IMR-90 (cell line): ENCODE measurements at regions not wholly inside any gene's neighbourhood (a gene's known extent, or its start where the extent isn't known, plus 50 kb on each side); places are given as distances from the start of the nearest gene placed in this dataset.

ENCODE experiments used
- ATAC-seq: fragments of 200-7000 bp; cut with Tn5 transposase; 2 replicates; pipeline ENCODE4 v1.9.1; 2020; ENCODE audit warnings: low read depth, mild to moderate bottlenecking, moderate library complexity
- BruUV-seq: library from RNA; stranded (reverse); fragments of 400-500 nt; replicated peaks from 2 replicates; lab custom pipeline; 2021; lab: Mats Ljungman, UMichigan
- CTCF ChIA-PET: fragments of 300-600 bp; formaldehyde crosslinking; extraction: SDS; loops from one replicate; lab custom pipeline; 2021; ENCODE audit warnings: antibody characterized with exemption; lab: Yijun Ruan, JAX
- POLR2A ChIA-PET: fragments of 300-600 bp; sonication (Branson Sonifier 250); formaldehyde crosslinking; loops from one replicate; lab custom pipeline; 2022; ENCODE audit warnings: antibody characterized with exemption; ENCODE audit not compliant: unreplicated experiment; lab: Charles Lee
- DNase-seq: peaks from one replicate; pipeline ENCODE4 v3.0.0; 2013
- H2AFZ ChIP-seq: replicated peaks from 2 replicates; pipeline ENCODE3; 2013; ENCODE audit warnings: low read length, mild to moderate bottlenecking; ENCODE audit not compliant: poor library complexity
- H2AK5ac ChIP-seq: 2 replicates; pipeline ENCODE4 v1.6.1; 2013; ENCODE audit warnings: low read depth, low read length, inconsistent platforms
- H2AK9ac ChIP-seq: replicated peaks from 2 replicates; pipeline ENCODE3; 2013; ENCODE audit warnings: mild to moderate bottlenecking, low read depth, low read length, moderate library complexity; ENCODE audit not compliant: poor library complexity
- H2BK120ac ChIP-seq: 2 replicates; pipeline ENCODE4 v1.6.1; 2013; ENCODE audit warnings: low read depth, low read length, inconsistent platforms
- H2BK15ac ChIP-seq: 3 replicates; pipeline ENCODE4 v1.6.1; 2013; ENCODE audit warnings: low read depth, low read length, inconsistent platforms
- H2BK20ac ChIP-seq: 2 replicates; pipeline ENCODE4 v1.6.1; 2013; ENCODE audit warnings: low read depth, mild to moderate bottlenecking, inconsistent platforms, low read length, moderate library complexity
- H2BK5ac ChIP-seq: 2 replicates; pipeline ENCODE4 v1.6.1; 2013; ENCODE audit warnings: mild to moderate bottlenecking, low read depth, low read length, inconsistent platforms; ENCODE audit not compliant: poor library complexity, severe bottlenecking
- H3K14ac ChIP-seq: replicated peaks from 2 replicates; pipeline ENCODE4 v1.6.1; 2013; ENCODE audit warnings: low read depth, low read length, inconsistent platforms
- H3K18ac ChIP-seq: 2 replicates; pipeline ENCODE4 v1.6.1; 2013; ENCODE audit warnings: low read depth, low read length, control low read depth
- H3K23ac ChIP-seq: 2 replicates; pipeline ENCODE4 v1.6.1; 2013; ENCODE audit warnings: low read depth, low read length, inconsistent platforms
- H3K27ac ChIP-seq: 2 replicates; pipeline ENCODE4 v1.5.1; 2013; ENCODE audit warnings: mild to moderate bottlenecking, control low read depth, low read length; ENCODE audit not compliant: insufficient read depth
- H3K27me3 ChIP-seq: 2 replicates; pipeline ENCODE4 v1.6.1; 2013; ENCODE audit warnings: low read length; ENCODE audit not compliant: control insufficient read depth, insufficient read depth
- H3K36me3 ChIP-seq: 2 replicates; pipeline ENCODE4 v1.6.1; 2013; ENCODE audit warnings: low read length, mixed read lengths; ENCODE audit not compliant: control insufficient read depth, insufficient read depth
- H3K4ac ChIP-seq: 2 replicates; pipeline ENCODE4 v1.6.1; 2013; ENCODE audit warnings: low read depth, low read length, inconsistent platforms
- H3K4me1 ChIP-seq: 2 replicates; pipeline ENCODE4 v1.6.1; 2013; ENCODE audit warnings: low read length, mixed read lengths; ENCODE audit not compliant: control insufficient read depth, insufficient read depth
- H3K4me2 ChIP-seq: 2 replicates; pipeline ENCODE4 v1.6.1; 2013; ENCODE audit warnings: low read depth, mild to moderate bottlenecking, control low read depth, low read length, moderate library complexity
- H3K4me3 ChIP-seq: 2 replicates; pipeline ENCODE4 v1.5.1; 2013; ENCODE audit warnings: low read depth, mild to moderate bottlenecking, control low read depth, low read length, moderate library complexity; ENCODE audit not compliant: insufficient read depth
- H3K56ac ChIP-seq: 2 replicates; pipeline ENCODE4 v1.6.1; 2013; ENCODE audit warnings: low read length, inconsistent platforms; ENCODE audit not compliant: insufficient read depth; ENCODE audit errors: extremely low read depth
- H3K79me1 ChIP-seq, 2 experiments: 2 replicates each; pipeline ENCODE4 v1.6.1; 2013; ENCODE audit warnings: low read length in 2 of 2, inconsistent platforms in 1 of 2, low read depth in 1 of 2
- H3K9ac ChIP-seq: 2 replicates; pipeline ENCODE4 v1.6.1; 2013; ENCODE audit warnings: low read depth, low read length, control low read depth
- H3K9me1 ChIP-seq: 2 replicates; pipeline ENCODE4 v1.6.1; 2013; ENCODE audit warnings: low read length, inconsistent platforms; ENCODE audit not compliant: insufficient read depth
- H3K9me3 ChIP-seq: 2 replicates; pipeline ENCODE4 v1.6.1; 2013; ENCODE audit warnings: low read length; ENCODE audit not compliant: control insufficient read depth, insufficient read depth
- H4K20me1 ChIP-seq: 2 replicates; pipeline ENCODE4 v1.6.1; 2013; ENCODE audit warnings: low read length, inconsistent platforms; ENCODE audit not compliant: insufficient read depth
- H4K5ac ChIP-seq: 2 replicates; pipeline ENCODE4 v1.6.1; 2013; ENCODE audit warnings: mild to moderate bottlenecking, low read depth, low read length, control low read depth
- H4K8ac ChIP-seq, 2 experiments: 2 replicates each; pipeline ENCODE4 v1.6.1; 2013; ENCODE audit warnings: low read depth in 2 of 2, low read length in 2 of 2, control low read depth in 1 of 2, inconsistent platforms in 1 of 2
- H4K91ac ChIP-seq: 2 replicates; pipeline ENCODE4 v1.6.1; 2013; ENCODE audit warnings: low read depth, low read length, inconsistent platforms; ENCODE audit not compliant: insufficient read depth
- MXI1 ChIP-seq: IDR thresholded peaks from 2 replicates; pipeline ENCODE4 v1.6.1; 2012; ENCODE audit warnings: low read depth, mild to moderate bottlenecking, low read length, moderate library complexity, borderline replicate concordance
- WGBS, 2 experiments: methylation state at CpG; one replicate each; pipeline versions ENCODE4 v1.1.5 to v1.1.7; 2013; ENCODE audit warnings: missing lambda C conversion rate in 2 of 2; ENCODE audit not compliant: insufficient read length in 1 of 2; ENCODE audit errors: extremely low coverage in 2 of 2; 5-methylcytosine and 5-hydroxymethylcytosine counted together
- dilution Hi-C: fragments of 300-500 bp; cut with HindIII; formaldehyde crosslinking; loops from one replicate; pipeline ENCODE4 v1.14.3; 2018; ENCODE audit warnings: low sequenced_read_pairs; ENCODE audit not compliant: unreplicated experiment
- in situ Hi-C: fragments of 300-500 bp; cut with MboI; formaldehyde crosslinking; loops from 3 replicates; pipeline ENCODE4 v1.14.3; 2019; ENCODE audit warnings: low sequenced_read_pairs, inconsistent platforms, mixed read lengths
- intact Hi-C: fragments of 100-400 bp; cut with micrococcal nuclease; formaldehyde crosslinking; loops from 2 replicates; pipeline ENCODE4 v1.10.0; 2022

DNA sequence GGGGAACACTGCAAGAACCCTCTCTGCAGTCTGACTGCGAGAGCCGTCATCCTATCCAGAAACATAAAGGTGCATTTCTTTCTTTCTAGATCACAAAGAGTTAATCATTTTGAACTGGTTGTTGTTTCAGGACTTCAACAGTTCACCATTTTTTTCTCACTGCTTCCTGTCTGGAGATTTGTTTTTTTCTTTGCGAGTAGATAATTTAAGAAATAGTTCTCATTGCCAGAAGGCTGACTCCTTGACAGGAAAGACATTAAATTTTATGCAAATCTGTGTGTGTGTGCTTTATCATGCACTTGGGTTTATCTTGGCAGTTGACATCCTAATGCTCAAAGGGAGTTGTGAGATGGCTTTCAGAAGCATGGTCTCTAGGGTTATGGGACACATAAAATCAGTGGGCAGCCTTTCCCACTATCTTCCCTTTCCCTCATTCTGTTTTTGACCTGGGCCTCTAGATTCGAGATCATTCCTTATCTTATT, 123.5 kb upstream of the TBL1XR1 start:
- ATAC-seq (no peak), DNase-seq (no peak)
- POLR2A ChIA-PET, result no interaction called here
- H2AK5ac ChIP-seq, result no peak overlapping the region
- no peak for TF ChIP-seq MXI1
- WGBS, 2 experiments, result no CpG with 5 or more reads among the region's 4 CpGs
- H4K5ac ChIP-seq, result peak overlapping the region; percentile 83; the same call in 1 of the 2 replicates
- H2BK20ac ChIP-seq, result no peak overlapping the region
- no peaks in the 10 kb centered on the region for H3K9me1 ChIP-seq
- peak overlapping the region; percentile 52; the same call in 1 of the 2 replicates for H3K18ac ChIP-seq
- no peak overlapping the region for H2AFZ ChIP-seq
- no peak overlapping the region for H3K4me2 ChIP-seq
- H3K9me3 ChIP-seq, result 0 out of 2 replicates have a peak, but pooled peaks cover 2% of the 10 kb centered on the region
- peak overlapping the region in 1 of 2 experiments; percentile 36; a peak in 1 of 4 replicates for H4K8ac ChIP-seq
- no peaks in the 10 kb centered on the region for H3K27me3 ChIP-seq
- CTCF ChIA-PET, result interaction anchor here (0.6 kb wide), 1 partner anchor 102 kb away, joined by 3 read pairs; no protein-coding TSS in a partner anchor
- H3K27ac ChIP-seq, result no peak overlapping the region
- no peaks in the 10 kb centered on the region for H3K79me1 ChIP-seq
- no peak overlapping the region for H2BK15ac ChIP-seq
- H3K4me3 ChIP-seq, result no peak overlapping the region
- peaks cover 4% of the 10 kb centered on the region for H3K4me1 ChIP-seq
- H3K4ac ChIP-seq, result no peak overlapping the region
- no peak overlapping the region for H3K23ac ChIP-seq
- in situ Hi-C loops, result no loop called here
- H3K36me3 ChIP-seq, result no peaks in the 10 kb centered on the region
- dilution Hi-C loops, result no loop called here
- H4K91ac ChIP-seq, result no peak overlapping the region
- H3K14ac ChIP-seq, result peak overlapping the region; percentile 58; the same call in 1 of the 2 replicates
- H3K56ac ChIP-seq, result no peak overlapping the region
- no peak overlapping the region for H2BK5ac ChIP-seq
- H4K20me1 ChIP-seq, result no peaks in the 10 kb centered on the region
- no TSS peak for BruUV-seq
- intact Hi-C loops, result no loop called here
- H2AK9ac ChIP-seq, result no peak overlapping the region
- H3K9ac ChIP-seq, result no peak overlapping the region
- no peak overlapping the region for H2BK120ac ChIP-seq
